ENCODE measurements at regions not wholly inside any gene's neighbourhood (a gene's known extent, or its start where the extent isn't known, plus 50 kb on each side); places are given as distances from the start of the nearest gene placed in this dataset.

GRCh38 chr2:120441351-120441700, 95.4 kb downstream of the INHBB start:
- CTCF ChIA-PET = no interaction called here
- POLR2A ChIA-PET = no interaction called here
- TF ChIP-seq CTCF (IDR thresholded peaks at IDR 0.05) = no peak

GRCh38 chr2:120441744-120442471, 96.0 kb downstream of the INHBB start:
- H3K27ac Mint-ChIP-seq = no peak overlapping the region
- no peaks in the 10 kb centered on the region for H3K9me3 Mint-ChIP-seq
- peaks cover 56% of the 10 kb centered on the region for H3K27me3 Mint-ChIP-seq

More at GRCh38 chr2:120441351-120441700, 95.4 kb downstream of the INHBB start:
- Mint-ChIP-seq H3K27me3 (peaks cover 58% of the 10 kb centered on the region), H3K9me3 (no peaks in the 10 kb centered on the region), H3K27ac (no peak overlapping the region), H3K4me1 (peaks cover 2% of the 10 kb centered on the region), H3K4me3 (no peak overlapping the region), H3K36me3 (ENCODE audit: low read depth) (no peaks in the 10 kb centered on the region)
- intact Hi-C loops (cut with micrococcal nuclease) = no loop called here
- DNase-seq (no peak), ATAC-seq (ENCODE audit: low read depth) (no peak)

GRCh38 chr2:120442541-120442922, 96.6 kb downstream of the INHBB start:
- no peak overlapping the region for H3K27ac Mint-ChIP-seq
- no peak for TF ChIP-seq CTCF (IDR thresholded peaks at IDR 0.05)
- H3K36me3 Mint-ChIP-seq (ENCODE audit: low read depth) = no peaks in the 10 kb centered on the region
- no peak for DNase-seq
- intact Hi-C loops (cut with micrococcal nuclease) = no loop called here
- ChIA-PET POLR2A (no interaction called here), CTCF (no interaction called here)
- H3K27me3 Mint-ChIP-seq = peaks cover 56% of the 10 kb centered on the region
- H3K9me3 Mint-ChIP-seq = no peaks in the 10 kb centered on the region
- H3K4me3 Mint-ChIP-seq = no peak overlapping the region
- no peak for ATAC-seq (ENCODE audit: low read depth)
- H3K4me1 Mint-ChIP-seq = peaks cover 2% of the 10 kb centered on the region

More at GRCh38 chr2:120441744-120442471, 96.0 kb downstream of the INHBB start:
- ChIA-PET POLR2A (no interaction called here), CTCF (no interaction called here)
- Mint-ChIP-seq H3K4me3 (no peak overlapping the region), H3K4me1 (peaks cover 2% of the 10 kb centered on the region), H3K36me3 (ENCODE audit: low read depth) (no peaks in the 10 kb centered on the region)
- ATAC-seq (ENCODE audit: low read depth) (no peak), DNase-seq (no peak)
- intact Hi-C loops (cut with micrococcal nuclease) = no loop called here
- no peak for TF ChIP-seq CTCF (IDR thresholded peaks at IDR 0.05)

GRCh38 chr2:120442923-120443571, 97.1 kb downstream of the INHBB start:
- Mint-ChIP-seq H3K36me3 (ENCODE audit: low read depth) (no peaks in the 10 kb centered on the region), H3K27me3 (peaks cover 58% of the 10 kb centered on the region), H3K4me3 (no peak overlapping the region), H3K9me3 (no peaks in the 10 kb centered on the region), H3K4me1 (peaks cover 2% of the 10 kb centered on the region), H3K27ac (no peak overlapping the region)
- intact Hi-C loops (cut with micrococcal nuclease) = no loop called here
- ChIA-PET POLR2A (no interaction called here), CTCF (no interaction called here)
- no peak for ATAC-seq (ENCODE audit: low read depth)
- no peak for TF ChIP-seq CTCF (IDR thresholded peaks at IDR 0.05)
- no peak for DNase-seq

GRCh38 chr2:120443946-120444345, 98.0 kb downstream of the INHBB start:
- ATAC-seq (ENCODE audit: low read depth) = no peak
- Mint-ChIP-seq H3K4me3 (no peak overlapping the region), H3K27ac (no peak overlapping the region), H3K36me3 (ENCODE audit: low read depth) (no peaks in the 10 kb centered on the region), H3K4me1 (peaks cover 2% of the 10 kb centered on the region), H3K27me3 (peaks cover 57% of the 10 kb centered on the region), H3K9me3 (no peaks in the 10 kb centered on the region)
- DNase-seq = no peak
- ChIA-PET CTCF (no interaction called here), POLR2A (no interaction called here)
- intact Hi-C loops (cut with micrococcal nuclease) = no loop called here
- TF ChIP-seq CTCF (IDR thresholded peaks at IDR 0.05) = no peak

All from activated B cell treated with CpG ODN at 0.5 μM for 24 hours (primary cell).